ENCODE measurements at regions not wholly inside any gene's neighbourhood (a gene's known extent, or its start where the extent isn't known, plus 50 kb on each side); places are given as distances from the start of the nearest gene placed in this dataset.
A peak's percentile ranks its signal among the peaks of the same experiment; 100 is the strongest.

DNA sequence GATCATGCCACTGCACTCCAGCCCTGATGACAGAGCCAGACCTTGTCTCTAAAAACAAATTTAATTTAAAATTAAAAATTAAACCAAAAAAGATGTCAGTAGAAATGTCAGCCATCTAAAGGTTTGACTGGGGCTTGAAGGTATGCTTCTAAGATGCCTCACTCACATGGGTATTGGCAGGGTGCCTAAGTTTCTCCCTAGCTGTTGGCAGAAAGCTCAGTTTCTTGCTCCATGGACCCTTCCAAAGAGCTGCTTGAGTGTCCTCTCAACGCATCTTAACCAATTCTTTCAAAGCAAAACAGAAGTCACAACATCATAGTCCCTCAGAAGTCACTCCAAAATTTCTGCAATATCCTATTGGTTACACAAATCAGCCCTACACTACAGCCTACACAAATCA, 231.0 kb upstream of the ADGRL2 start:
- DNase-seq, result no peak

DNA sequence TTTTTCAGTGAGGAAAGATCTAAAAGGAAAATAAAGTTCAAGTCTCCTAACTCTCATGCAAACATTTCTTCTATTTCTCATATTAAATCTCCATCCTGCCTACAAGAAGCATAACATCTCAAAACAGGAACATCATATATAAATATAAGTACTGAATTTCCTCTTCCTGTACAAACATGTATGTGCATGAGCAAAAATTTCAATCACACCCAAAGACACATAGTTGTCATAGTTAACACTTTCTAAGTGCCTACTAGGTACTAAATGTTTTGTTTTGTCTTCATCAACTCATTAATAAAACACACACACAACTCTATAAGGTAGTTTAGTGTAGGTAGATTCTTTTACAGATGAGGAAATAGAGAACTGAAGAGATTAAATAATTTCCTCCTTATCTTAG, 237.1 kb upstream of the ADGRL2 start:
- no peak for DNase-seq

DNA sequence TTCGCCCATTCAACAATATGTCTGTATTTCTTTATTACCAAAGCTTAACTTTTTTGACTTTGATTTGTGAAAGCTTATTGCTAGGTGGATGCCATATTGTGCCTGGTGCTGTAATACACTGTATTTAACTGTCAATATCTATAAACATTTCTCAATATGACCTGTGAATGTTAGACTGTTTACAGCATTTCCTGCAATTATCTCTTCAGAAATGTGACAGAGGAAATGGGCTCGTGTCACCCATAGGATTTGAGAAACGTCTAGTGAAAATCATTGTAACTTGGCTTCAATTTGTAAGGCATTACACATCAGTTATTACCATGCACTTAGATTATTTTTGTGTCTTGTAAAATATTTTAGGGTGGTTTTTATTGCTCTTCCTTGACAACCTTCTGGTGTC, 237.8 kb upstream of the ADGRL2 start:
- no peak for DNase-seq

DNA sequence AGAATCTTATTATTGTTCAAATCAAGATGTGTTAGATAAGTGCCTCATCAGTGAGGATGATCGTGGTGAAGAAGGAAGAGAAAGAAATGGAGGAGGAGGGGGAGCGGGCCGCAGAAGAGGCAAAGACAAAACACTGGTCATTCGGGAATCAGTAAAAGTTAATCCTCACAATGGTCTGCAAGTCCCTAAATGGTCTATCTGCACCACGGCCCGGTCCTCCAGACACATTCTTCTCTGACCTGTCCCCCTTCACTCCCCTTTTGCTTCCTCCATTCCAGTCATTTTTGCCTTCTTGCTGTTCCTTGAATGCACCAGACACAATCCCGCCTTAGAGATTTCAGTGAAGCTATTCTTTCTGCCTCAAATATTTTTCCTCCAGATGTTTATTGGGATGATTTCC, 240.1 kb upstream of the ADGRL2 start:
- no peak for DNase-seq

- no peak for DNase-seq
These were observed 240.9 kb upstream of the ADGRL2 start for GRCh38 chr1:81559662-81560350.

DNA sequence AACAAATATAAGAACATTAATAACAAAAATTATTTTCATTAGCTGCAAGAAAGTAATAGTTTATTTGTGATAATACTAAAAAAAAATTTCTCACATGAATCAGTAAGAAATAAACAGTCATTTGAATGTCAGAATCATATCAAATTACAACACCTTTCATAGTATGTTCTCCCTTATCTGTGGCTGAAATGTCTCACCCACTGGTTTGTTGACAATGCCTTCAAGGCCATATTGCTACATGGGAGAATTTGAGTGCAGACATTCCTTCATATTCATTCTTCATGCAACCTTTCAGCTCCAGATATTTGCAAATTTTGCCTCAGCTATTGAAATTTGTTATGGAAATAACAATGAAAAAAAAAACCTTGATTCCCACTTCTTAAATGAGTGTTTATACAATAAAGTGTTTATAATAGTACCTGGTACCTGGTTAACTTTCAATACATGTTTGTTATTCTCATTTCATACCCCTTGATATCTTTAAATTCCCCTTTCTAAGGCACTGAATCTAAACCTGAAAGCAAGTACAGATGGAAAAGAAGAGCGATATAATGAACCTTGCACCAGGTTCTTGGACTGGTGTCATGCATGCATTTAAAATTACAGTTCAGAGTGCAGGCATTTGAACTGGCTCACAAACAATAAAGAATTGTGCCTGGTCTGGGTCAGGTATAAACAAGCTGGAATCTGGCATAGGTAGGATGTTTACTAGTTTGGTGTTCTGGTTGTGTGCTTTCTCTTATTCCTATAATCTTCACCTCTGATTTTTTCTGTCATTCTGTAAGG, 242.2 kb upstream of the ADGRL2 start:
- DNase-seq, result no peak

- DNase-seq, result no peak
These were observed 243.8 kb upstream of the ADGRL2 start for GRCh38 chr1:81556968-81557367.

DNA sequence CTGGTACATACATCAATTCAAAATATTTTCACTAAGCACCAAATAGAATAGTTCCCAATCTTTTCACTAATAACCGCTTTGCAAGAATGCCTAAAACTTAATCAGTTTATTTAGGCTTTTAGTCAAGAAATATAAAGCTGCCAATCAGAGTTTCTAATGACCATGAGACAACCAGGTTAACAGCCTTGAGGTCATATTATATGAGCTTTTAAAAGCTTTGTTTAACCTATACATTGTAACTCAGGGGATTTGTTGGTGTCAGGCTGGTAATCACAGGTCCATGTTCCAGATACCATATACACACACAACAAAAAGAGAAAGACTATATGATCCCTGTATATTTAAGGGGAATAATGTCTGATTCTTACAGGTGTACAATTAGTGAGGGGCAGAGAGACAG, 246.2 kb upstream of the ADGRL2 start:
- DNase-seq, result no peak

DNA sequence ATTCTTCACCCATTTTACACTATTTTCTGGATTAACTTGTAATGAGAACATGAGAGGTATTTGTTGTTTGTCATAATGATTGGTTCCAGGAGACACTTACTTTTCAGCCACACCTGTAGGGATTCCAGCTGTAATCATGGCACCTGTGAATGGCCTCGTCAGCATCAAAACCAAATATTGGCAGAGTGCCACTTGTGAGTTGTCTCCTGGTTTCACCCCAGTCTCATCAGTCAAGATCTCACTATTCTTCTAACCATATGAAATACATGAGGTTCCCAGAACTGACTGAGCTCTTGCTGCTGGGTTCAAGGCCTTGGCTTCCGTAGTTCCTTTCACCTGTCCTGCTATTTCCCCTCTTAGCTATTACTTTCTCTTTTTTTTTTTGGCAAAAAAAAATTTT, 246.6 kb upstream of the ADGRL2 start:
- DNase-seq, result no peak

DNA sequence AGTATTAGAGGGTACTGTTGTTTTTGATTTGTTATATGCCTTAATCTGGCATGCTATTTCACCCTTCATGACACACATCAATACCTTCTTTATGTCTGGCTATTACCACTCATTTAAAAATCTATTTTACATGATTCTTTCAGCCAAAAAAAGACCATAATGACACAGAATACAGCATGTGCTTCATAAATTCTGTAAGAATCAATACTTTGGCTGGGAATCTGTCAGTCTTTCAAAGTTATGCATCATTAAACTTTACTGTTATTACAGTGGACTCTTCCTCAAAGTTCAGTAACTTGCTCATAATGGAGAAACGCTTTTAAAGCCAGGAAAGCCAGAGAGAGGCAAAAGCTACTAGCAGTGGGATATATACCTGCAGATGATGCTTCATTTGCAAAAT, 247.2 kb upstream of the ADGRL2 start:
- no peak for DNase-seq

GRCh38 chr1:81551946-81552345, 248.8 kb upstream of the ADGRL2 start:
- DNase-seq, result no peak

- no peak for DNase-seq
These were observed 250.0 kb upstream of the ADGRL2 start for GRCh38 chr1:81550753-81551152.

GRCh38 chr1:81549588-81550127, 251.1 kb upstream of the ADGRL2 start:
- DNase-seq, result peak; percentile 55

GRCh38 chr1:81548918-81549587, 251.7 kb upstream of the ADGRL2 start:
- no peak for DNase-seq

GRCh38 chr1:81547912-81548303, 252.8 kb upstream of the ADGRL2 start:
- DNase-seq, result no peak

- DNase-seq, result no peak
These were observed 253.3 kb upstream of the ADGRL2 start for GRCh38 chr1:81547261-81547911.

DNA sequence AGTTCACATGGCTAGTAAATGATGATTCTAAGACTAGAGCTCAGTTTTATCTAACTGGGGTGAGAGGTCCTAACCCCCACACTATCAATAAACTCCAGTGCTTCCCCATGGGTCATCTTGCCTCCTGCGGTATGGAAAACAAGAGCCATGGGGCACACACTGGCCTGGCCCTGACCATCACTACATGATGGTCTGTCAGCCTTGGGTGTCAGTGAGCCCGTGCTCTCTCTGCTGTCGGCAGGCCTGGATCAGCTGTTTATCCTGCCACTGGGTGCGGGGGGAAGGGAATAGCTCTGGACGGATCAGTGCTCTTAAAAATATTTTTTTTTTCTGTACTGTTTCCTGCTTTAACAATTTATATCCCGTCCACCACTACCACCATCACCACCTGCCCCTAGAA, 255.0 kb upstream of the ADGRL2 start:
- DNase-seq, result no peak

- no peak for DNase-seq
These were observed 257.0 kb upstream of the ADGRL2 start for GRCh38 chr1:81543764-81544163.

DNA sequence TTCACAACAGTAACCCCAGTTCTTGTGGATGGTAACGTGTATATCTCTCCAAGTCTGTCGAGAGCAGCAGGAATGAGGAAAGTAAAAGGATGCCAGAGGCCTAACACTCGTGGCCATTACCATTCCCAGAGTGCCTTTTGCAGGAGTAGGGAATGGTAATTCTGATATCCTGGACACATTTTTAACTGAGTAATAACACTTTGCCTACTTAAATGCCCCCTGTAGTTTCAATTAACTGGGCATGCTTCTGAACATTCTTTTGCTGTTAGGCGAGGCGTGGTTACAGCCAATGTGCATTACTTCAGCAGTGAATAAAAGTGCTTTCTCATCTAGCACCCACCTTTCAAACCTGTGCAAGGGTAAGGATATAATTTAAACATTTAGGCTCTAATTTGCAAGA, 258.5 kb upstream of the ADGRL2 start:
- DNase-seq, result no peak

DNA sequence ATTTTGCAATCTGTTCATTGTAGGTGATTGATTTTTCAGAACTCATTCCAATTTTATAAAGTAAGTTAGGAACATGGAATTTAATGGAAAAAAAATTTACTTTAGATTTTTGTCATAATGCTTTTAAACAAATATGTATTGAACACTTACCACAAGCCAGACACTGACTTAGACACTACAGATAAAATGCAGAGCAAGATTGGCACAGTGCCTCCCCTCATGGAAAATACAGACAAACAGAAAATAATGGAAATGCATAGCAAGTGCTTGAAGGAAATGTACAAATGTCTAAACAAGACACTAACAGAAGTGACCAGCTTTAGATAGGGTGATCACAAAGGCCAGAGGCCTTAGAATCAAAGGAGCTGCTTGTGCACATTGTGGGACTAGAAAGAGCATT, 260.5 kb upstream of the ADGRL2 start:
- no peak for DNase-seq

GRCh38 chr1:81529014-81529413, 271.7 kb upstream of the ADGRL2 start:
- DNase-seq, result no peak

GRCh38 chr1:81525085-81525484, 275.6 kb upstream of the ADGRL2 start:
- no peak for DNase-seq

DNA sequence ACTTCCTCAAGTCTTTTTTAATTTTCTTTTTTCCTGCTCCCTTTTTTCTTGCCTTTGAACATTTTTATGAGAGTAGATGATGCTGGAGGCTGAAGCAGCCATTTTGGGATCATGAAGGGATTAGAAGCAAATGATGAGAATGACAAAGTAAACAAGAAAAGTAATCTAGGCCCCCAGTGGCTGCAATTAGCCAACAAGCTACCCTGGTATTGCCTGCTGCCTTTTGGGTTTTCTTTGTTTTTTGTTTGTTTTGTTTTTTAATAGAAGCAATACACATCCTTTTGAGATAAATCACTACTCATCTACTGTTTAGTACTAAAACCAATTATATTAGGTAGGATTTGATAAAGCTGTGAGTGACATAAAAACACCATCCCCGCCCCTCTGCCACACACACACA, 280.7 kb upstream of the ADGRL2 start:
- no peak for DNase-seq

All from NCI-H1694 (cell line).